GM19025 (cell line): ENCODE measurements at regions not wholly inside any gene's neighbourhood (a gene's known extent, or its start where the extent isn't known, plus 50 kb on each side); places are given as distances from the start of the nearest gene placed in this dataset.
A peak's percentile ranks its signal among the peaks of the same experiment; 100 is the strongest.

Experiments used
- ATAC-seq: cut with Tn5 transposase; IDR thresholded peaks from one replicate; pipeline ENCODE4 v1.9.1; 2021; ENCODE audit warnings: mild to moderate bottlenecking, low read depth, moderate library complexity; ENCODE audit not compliant: unreplicated experiment

GRCh38 chr9:71384343-71384742 lies 262.9 kb upstream of the TRPM3 start:
- ATAC-seq, result no peak

DNA sequence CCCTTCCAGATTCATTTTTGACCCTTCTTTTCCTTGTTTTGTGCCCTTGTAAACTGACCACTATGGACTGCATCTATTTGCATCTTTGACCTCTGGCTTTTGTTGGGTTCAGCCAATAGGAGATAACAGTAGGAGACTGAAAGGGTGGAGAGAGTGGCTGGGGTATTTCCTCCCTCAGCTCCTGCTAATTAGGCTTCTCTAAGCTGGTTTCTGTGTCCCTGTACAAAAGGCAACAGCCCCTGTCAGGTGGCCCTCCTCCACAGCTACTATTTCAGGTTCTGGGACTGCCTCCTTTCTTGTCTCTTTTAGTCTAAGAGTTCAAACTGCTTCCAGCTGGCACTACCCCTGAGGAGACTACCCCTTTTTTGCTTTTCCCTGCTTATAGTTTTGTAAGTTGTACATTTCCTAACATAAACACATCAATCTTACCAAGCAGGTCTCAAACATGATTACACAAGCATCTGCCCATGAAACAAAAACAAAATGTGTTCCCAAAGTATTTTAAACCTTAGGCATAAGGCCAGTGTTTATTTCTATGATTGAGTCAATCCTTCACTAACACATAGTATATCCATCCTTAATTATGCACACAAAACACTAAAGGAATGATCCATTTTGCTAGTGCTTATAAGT lies 262.0 kb upstream of the TRPM3 start:
- no peak for ATAC-seq

DNA sequence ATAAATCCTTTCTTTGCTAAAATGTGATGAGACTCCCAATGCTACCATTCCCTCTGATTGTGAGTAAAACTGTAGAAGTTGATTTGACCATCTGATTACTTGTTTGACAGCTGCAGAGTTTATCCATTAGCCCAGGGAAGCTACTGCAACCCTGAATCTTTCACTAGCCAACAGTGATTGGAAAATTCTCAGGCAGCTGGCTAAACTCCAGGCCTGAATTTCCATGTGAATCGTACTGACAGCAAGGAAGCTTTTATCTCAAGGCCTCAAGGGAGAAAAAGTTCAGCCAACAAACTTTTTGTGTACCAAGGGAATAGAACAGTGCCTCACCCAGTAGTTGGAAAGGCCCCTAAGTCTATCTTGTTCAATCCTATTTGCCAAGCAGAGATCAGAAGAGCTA lies 246.7 kb upstream of the TRPM3 start:
- ATAC-seq, result no peak

GRCh38 chr9:71364186-71364955 lies 242.9 kb upstream of the TRPM3 start:
- ATAC-seq, result no peak

- no peak for ATAC-seq
These were observed 242.0 kb upstream of the TRPM3 start for GRCh38 chr9:71363286-71363961.

DNA sequence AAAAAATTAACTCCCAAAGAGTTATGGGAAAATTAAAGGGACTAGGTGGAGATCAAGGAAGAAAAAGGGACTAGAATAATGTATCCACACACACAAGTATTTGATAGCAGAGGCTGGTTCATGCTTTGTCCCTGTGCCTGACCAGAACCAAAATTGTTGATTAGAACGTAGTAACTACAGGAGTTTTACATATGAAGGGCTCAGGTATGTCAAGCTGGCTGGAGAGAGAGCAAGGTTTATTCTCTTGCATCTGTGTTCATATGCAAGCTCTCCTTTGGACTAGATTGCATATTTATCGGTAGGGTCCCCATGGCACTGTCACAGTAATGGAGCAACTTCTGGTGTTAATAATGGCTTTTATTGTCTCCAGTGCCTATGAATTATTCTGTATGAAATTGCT lies 239.9 kb upstream of the TRPM3 start:
- no peak for ATAC-seq

- no peak for ATAC-seq
These were observed 235.9 kb upstream of the TRPM3 start for GRCh38 chr9:71357346-71357745.

DNA sequence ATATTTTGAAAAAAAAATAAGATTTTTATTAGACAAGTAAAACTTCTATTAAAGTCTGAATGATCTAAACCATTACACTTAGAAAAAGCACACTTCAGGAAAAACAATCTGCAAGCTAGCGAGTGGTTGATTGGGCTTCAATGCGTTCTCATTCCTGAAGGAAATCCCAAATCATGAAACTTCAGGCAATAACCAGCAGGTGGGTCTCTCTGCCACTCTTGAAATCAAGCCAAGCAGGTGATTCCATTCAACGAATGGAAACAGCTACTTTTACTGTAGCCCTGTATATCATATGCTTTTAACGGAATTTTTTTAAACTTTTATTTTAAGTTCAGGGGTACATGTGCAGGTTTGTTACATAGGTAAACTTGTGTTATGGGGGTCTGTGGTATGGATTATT lies 234.5 kb upstream of the TRPM3 start:
- ATAC-seq, result no peak

GRCh38 chr9:71353720-71354119 lies 232.3 kb upstream of the TRPM3 start:
- ATAC-seq, result no peak

DNA sequence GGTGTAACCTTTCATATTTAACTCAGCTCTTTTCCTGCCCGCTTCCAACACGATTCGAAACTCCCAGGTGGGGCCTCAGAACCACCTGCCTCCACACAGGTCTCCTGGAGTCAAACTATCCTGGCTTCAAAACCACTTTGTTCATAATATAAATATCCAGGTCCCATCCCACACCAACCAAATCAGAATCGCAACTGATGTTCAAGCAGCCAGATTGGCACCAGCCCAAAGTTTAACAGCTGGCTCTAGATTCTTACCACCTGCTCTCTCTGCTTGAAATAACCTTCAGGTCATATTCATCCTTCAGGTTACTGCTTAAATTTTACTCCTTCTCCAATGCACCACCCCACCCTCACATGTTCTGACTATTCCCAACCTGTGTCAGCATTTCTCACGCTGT lies 231.4 kb upstream of the TRPM3 start:
- ATAC-seq, result no peak

DNA sequence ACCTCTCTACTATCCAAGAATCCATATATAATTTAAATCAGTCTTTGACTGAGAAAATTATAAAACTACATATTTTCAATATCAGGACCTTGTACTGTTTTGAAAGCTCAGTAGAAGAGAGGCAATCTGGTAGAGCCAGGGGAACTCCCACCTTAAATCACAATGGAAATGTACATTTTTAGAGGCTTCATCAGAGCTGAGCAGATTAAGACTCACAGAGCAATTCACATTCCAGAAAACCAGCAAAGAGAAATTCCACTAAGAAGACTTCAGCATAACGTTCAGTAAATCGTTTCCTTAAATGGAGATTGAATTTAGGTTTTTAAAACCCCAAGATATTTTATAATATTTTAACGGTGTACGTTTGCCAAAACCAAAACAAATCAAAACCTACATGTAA lies 227.8 kb upstream of the TRPM3 start:
- no peak for ATAC-seq

DNA sequence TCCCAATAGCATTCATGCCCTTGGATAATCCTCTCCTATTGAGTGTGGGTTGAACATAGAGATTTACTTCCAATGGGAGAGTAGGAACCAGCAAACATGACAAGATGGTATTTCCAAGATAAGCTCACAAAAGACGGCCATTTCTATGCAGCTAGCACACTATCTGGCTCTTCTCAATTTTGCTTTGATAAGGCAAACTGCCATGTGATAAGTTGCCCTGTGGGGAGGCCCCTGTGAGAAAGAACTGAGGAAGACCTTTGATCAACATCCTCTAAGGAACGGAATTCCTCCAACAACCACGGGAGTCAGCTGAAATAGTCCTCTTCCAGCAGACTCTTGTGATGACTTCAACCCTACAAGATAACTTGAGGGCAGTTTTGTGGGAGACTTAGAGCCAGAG lies 211.9 kb upstream of the TRPM3 start:
- ATAC-seq, result no peak

DNA sequence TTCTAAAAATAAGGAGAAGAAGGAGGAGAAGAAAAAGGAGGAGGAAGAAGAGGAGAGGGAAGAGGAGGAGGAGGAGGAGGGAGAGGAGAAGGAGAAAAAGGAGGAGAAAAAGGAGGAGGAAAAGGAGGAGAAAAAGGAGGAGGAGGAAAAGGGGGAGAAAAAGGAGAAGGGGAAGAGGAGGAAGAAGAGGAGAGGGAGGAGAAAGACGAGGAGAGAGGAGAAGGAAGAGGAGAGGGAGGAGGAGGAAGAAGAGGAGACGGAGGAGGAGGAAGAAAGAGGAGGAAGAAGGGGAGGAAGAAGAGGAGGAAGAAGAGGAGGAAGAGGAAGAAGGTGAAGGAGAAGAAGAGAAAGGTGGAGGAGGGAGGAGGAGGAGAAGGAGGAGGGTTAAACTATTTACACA lies 210.2 kb upstream of the TRPM3 start:
- no peak for ATAC-seq

DNA sequence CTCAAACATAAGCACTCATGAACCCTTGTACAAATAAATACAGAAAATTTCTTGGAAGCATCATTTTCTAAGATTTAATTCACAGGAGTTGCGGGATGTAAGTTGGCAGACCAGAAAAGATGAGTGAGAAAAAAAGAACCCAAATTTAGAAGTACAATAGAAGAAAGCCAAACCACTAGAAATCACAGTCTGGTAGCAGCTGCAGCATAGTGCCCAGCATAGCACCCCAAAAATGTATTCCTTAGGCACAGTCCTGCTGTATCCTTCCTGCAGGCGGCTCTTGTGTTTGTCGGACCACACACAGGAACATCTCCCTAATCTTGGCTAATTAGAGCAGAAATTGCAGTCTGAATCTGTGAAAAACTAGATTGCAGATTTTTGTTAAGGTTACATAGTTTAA lies 208.5 kb upstream of the TRPM3 start:
- no peak for ATAC-seq

GRCh38 chr9:71326360-71326759 lies 204.9 kb upstream of the TRPM3 start:
- ATAC-seq, result no peak

GRCh38 chr9:71323357-71323756 lies 201.9 kb upstream of the TRPM3 start:
- ATAC-seq, result no peak

DNA sequence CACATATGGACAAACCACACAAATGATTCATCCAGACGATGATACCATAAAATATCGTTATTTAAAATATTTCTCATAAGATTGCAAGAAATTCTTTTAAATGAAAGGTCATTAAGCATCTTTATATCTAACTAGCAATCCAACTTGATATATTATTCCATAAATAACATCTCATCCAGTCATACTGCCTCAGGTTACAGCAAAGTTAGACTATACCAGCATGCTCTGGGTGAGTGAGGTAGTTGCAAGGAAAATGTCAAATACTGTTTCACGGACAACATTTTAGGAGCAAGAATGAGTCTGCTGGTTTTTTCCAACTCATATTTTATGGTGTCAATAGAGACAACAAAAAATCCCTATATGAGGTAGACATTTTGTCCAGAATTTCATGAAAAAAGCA lies 200.9 kb upstream of the TRPM3 start:
- no peak for ATAC-seq

- no peak for ATAC-seq
These were observed 187.0 kb upstream of the TRPM3 start for GRCh38 chr9:71308454-71308853.

- peak; percentile 51 for ATAC-seq
These were observed 184.7 kb upstream of the TRPM3 start for GRCh38 chr9:71306134-71306533.

- ATAC-seq, result no peak
These were observed 181.9 kb upstream of the TRPM3 start for GRCh38 chr9:71303351-71303750.

DNA sequence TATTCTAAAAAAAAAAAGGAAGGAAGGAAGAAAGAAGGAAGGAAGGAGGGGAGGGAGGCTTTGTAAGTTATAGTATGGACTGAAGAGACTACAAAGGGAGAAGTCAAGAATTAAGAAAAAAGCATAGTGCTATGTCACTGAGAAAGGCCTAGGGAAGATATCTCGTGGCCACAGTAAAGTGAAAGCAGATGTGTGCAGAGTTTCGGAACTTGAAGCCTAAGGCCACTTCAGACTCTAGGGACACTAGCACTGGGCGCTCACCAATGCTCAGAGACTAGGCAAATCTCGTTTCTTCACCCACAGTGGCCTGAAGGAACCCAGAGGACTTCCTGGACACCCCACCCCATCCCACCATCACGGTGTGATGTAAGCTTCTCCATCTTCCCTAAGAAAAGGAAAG lies 181.4 kb upstream of the TRPM3 start:
- ATAC-seq, result peak; percentile 76

DNA sequence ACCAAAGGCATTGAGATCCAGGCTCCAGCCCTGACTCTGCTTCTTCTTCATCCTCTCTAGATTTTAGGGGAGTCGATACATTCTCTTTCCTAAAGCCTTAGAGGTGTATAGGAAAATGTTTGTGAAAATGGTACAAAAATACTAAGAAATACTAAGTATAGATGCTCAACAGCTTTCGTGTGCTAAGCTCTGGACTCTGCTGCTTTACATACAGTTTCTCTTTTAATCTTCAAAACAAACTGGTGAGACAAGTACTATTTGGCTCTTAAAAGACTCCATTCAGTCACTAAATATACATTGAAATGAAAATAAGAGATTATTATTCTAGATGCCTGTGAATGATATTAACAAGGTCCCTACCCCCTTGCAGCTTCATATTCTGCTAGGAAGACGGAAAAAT lies 174.5 kb upstream of the TRPM3 start:
- no peak for ATAC-seq
